DND-41 (cell line): ENCODE measurements at regions not wholly inside any gene's neighbourhood (a gene's known extent, or its start where the extent isn't known, plus 50 kb on each side); places are given as distances from the start of the nearest gene placed in this dataset.

ENCODE experiments used
- ATAC-seq: fragments of 200-7000 bp; cut with Tn5 transposase; 3 replicates; pipeline ENCODE4 v1.9.1; 2021; ENCODE audit warnings: low read depth; ENCODE audit not compliant: insufficient read depth
- DNase-seq: peaks from one replicate; pipeline ENCODE4 v3.0.0-alpha.2; 2020
- H2AFZ ChIP-seq: 2 replicates; pipeline ENCODE4 v1.6.0; 2012; ENCODE audit warnings: low read depth, low read length
- H3K27ac ChIP-seq: 2 replicates; pipeline ENCODE4 v1.5.1; 2012; ENCODE audit warnings: low read length, inconsistent platforms
- H3K27me3 ChIP-seq: fragments of 200-600 bp; sonication (generic); 2 replicates; pipeline ENCODE4 v1.6.0; 2012; ENCODE audit warnings: low read length, mild to moderate bottlenecking, inconsistent platforms; ENCODE audit not compliant: insufficient read depth, poor library complexity
- H3K36me3 ChIP-seq: 2 replicates; pipeline ENCODE4 v1.5.1; 2012; ENCODE audit warnings: low read length, inconsistent platforms; ENCODE audit not compliant: insufficient read depth
- H3K4me1 ChIP-seq: 2 replicates; pipeline ENCODE4 v1.5.1; 2012; ENCODE audit warnings: mild to moderate bottlenecking, low read length; ENCODE audit not compliant: insufficient read depth
- H3K4me2 ChIP-seq: 2 replicates; pipeline ENCODE4 v1.6.0; 2012; ENCODE audit warnings: mild to moderate bottlenecking, moderate library complexity, low read length, inconsistent platforms; ENCODE audit not compliant: insufficient read depth
- H3K4me3 ChIP-seq, 2 experiments: fragments of 200-600 bp in 1 of 2; shearing (Covaris generic) in 1 of 2; 2 replicates each; pipeline ENCODE4 v1.5.1; 2012 to 2016; ENCODE audit warnings: inconsistent platforms in 2 of 2, low read length in 2 of 2, mild to moderate bottlenecking in 2 of 2, low read depth in 1 of 2, moderate library complexity in 1 of 2
- H3K79me2 ChIP-seq: 2 replicates; pipeline ENCODE4 v1.6.0; 2012; ENCODE audit warnings: low read length, inconsistent platforms; ENCODE audit not compliant: insufficient read depth
- H3K9ac ChIP-seq: 2 replicates; pipeline ENCODE4 v1.6.0; 2012; ENCODE audit warnings: low read depth, mild to moderate bottlenecking, inconsistent platforms, low read length, moderate library complexity
- H3K9me3 ChIP-seq: 2 replicates; pipeline ENCODE4 v1.5.1; 2012; ENCODE audit warnings: low read length, moderate library complexity, mild to moderate bottlenecking, inconsistent platforms; ENCODE audit not compliant: insufficient read depth, severe bottlenecking
- H4K20me1 ChIP-seq: 2 replicates; pipeline ENCODE4 v1.6.0; 2012; ENCODE audit warnings: low read length; ENCODE audit not compliant: insufficient read depth
- EZH2 ChIP-seq: IDR thresholded peaks from 3 replicates; pipeline ENCODE4 v1.6.1; 2012; ENCODE audit warnings: borderline replicate concordance, low read depth, mild to moderate bottlenecking, moderate library complexity, low read length, inconsistent platforms; ENCODE audit not compliant: severe bottlenecking
- TF ChIP-seq, protein P1 (sequence below): IDR thresholded peaks from 2 replicates; pipeline ENCODE4 v1.5.1; 2012; ENCODE audit warnings: borderline replicate concordance, low read length, moderate library complexity, mild to moderate bottlenecking; ENCODE audit not compliant: poor library complexity, severe bottlenecking; ENCODE audit errors: extremely low read depth

DNA sequence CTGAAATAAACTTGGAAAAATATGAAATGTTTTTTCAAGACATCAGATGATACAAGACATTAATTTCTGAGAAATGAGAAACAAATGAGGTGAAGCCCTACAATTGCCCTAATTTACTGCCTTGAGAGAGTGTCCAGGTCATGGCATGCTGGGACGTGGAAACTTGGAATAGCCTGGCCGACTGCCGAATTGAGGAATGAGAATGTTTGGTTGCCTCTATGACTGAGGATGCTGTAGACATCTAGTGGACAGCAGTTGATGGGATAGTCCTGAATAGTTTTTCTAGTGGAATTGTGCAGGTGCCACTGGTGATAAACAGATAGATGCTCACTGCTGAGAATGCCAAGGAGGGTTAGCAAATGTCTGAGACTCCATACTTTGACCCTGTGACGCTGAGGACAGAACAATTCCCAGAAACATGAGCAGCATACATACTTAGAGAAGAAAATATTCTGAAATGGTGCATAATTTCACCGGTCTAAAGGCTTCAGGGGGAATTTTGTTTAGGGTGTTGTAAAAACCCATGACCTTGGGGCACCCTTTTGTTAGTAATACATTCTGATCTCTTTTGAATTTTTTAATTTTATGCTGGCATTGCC is 56.5 kb upstream of the CWC22 start:
- DNase-seq (no peak), ATAC-seq (no peak)

DNA sequence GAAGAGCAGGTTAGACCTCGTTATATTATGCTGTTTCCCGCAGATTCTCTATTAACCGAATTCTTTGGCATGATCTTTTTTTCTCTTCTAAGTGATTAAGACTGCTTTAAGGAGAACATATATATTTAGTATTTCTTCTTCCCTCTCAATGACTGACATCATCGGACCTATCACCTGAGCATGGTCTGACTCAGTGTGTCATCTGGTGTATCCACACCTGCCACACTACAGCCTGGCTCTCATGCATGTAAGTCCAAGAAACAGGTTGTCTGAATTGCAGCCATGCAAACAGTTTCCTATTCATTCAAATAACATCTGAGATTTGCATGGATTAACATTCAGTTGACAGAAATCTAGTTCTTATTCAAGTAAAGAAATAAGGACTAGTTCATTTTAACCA is 55.1 kb upstream of the CWC22 start:
- H3K27ac ChIP-seq = no peak overlapping the region
- H3K79me2 ChIP-seq = no peaks in the 10 kb centered on the region
- H2AFZ ChIP-seq = no peak overlapping the region
- DNase-seq (no peak), ATAC-seq (no peak)
- no peak overlapping the region for H3K4me3 ChIP-seq
- H3K4me1 ChIP-seq = no peaks in the 10 kb centered on the region
- no peaks in the 10 kb centered on the region for H4K20me1 ChIP-seq
- no peaks in the 10 kb centered on the region for H3K36me3 ChIP-seq
- H3K4me2 ChIP-seq = no peak overlapping the region
- H3K9me3 ChIP-seq = no peaks in the 10 kb centered on the region
- no peaks in the 10 kb centered on the region for H3K27me3 ChIP-seq
- H3K9ac ChIP-seq = no peak overlapping the region
- TF ChIP-seq, protein P1, sequence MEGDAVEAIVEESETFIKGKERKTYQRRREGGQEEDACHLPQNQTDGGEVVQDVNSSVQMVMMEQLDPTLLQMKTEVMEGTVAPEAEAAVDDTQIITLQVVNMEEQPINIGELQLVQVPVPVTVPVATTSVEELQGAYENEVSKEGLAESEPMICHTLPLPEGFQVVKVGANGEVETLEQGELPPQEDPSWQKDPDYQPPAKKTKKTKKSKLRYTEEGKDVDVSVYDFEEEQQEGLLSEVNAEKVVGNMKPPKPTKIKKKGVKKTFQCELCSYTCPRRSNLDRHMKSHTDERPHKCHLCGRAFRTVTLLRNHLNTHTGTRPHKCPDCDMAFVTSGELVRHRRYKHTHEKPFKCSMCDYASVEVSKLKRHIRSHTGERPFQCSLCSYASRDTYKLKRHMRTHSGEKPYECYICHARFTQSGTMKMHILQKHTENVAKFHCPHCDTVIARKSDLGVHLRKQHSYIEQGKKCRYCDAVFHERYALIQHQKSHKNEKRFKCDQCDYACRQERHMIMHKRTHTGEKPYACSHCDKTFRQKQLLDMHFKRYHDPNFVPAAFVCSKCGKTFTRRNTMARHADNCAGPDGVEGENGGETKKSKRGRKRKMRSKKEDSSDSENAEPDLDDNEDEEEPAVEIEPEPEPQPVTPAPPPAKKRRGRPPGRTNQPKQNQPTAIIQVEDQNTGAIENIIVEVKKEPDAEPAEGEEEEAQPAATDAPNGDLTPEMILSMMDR = no peak
- no peak for TF ChIP-seq EZH2

More for the DNA sequence above, 56.5 kb upstream of the CWC22 start:
- no peaks in the 10 kb centered on the region for H3K27me3 ChIP-seq
- no peak overlapping the region for H3K4me3 ChIP-seq
- no peaks in the 10 kb centered on the region for H3K9me3 ChIP-seq
- no peak overlapping the region for H3K4me2 ChIP-seq
- H3K36me3 ChIP-seq = no peaks in the 10 kb centered on the region
- H2AFZ ChIP-seq = no peak overlapping the region
- no peak overlapping the region for H3K27ac ChIP-seq
- no peak overlapping the region for H3K9ac ChIP-seq
- H3K4me1 ChIP-seq = no peaks in the 10 kb centered on the region
- H4K20me1 ChIP-seq = no peaks in the 10 kb centered on the region
- TF ChIP-seq EZH2 = no peak
- TF ChIP-seq, protein P1 = no peak
- no peaks in the 10 kb centered on the region for H3K79me2 ChIP-seq

DNA sequence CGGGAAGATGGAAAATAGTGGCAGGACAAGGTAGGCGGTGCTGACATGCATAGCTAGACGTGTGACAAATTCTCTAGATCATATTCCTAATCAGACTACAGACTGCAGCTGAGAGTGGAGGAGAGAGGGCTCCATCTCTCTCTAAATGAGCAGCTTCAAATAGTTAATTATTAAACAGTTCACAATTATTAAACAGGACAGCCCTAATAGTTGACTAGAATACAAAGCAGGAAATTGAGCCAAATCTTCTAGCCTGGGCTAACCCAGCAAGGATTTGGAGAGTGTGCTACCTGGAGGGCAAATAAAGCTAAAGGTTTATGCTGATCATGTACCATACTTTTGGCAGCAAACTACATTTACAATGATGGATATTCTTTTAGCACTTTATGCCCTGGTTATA is 54.4 kb upstream of the CWC22 start:
- Histone ChIP-seq H3K27me3 (no peaks in the 10 kb centered on the region), H3K9me3 (no peaks in the 10 kb centered on the region), H3K9ac (no peak overlapping the region), H4K20me1 (no peaks in the 10 kb centered on the region), H3K36me3 (no peaks in the 10 kb centered on the region), H3K79me2 (no peaks in the 10 kb centered on the region), H3K4me1 (no peaks in the 10 kb centered on the region), H3K27ac (no peak overlapping the region), H3K4me3 (no peak overlapping the region), H3K4me2 (no peak overlapping the region), H2AFZ (no peak overlapping the region)
- no peak for TF ChIP-seq EZH2
- TF ChIP-seq, protein P1 = no peak
- DNase-seq = no peak
- ATAC-seq = no peak
